Loucy (cell line): ENCODE measurements at regions not wholly inside any gene's neighbourhood (a gene's known extent, or its start where the extent isn't known, plus 50 kb on each side); places are given as distances from the start of the nearest gene placed in this dataset.

ENCODE experiments used
- H2AFZ ChIP-seq: fragments of 200-600 bp; sonication (generic); 2 replicates; pipeline ENCODE4 v1.6.0; 2016; ENCODE audit warnings: antibody characterized with exemption, mild to moderate bottlenecking, low read length, moderate library complexity
- H3F3A ChIP-seq: fragments of 200-600 bp; 2 replicates; pipeline ENCODE4 v1.6.0; 2016; ENCODE audit warnings: antibody characterized with exemption, low read depth, mild to moderate bottlenecking
- H3K27me3 ChIP-seq: fragments of 200-600 bp; sonication (generic); 2 replicates; pipeline ENCODE4 v1.6.1; 2014; ENCODE audit warnings: low read length, mild to moderate bottlenecking; ENCODE audit not compliant: insufficient read depth, poor library complexity, severe bottlenecking
- H3K36me3 ChIP-seq: fragments of 200-600 bp; sonication (generic); 2 replicates; pipeline ENCODE4 v1.6.1; 2016; ENCODE audit warnings: low read length; ENCODE audit not compliant: insufficient read depth
- H3K4me1 ChIP-seq: fragments of 200-600 bp; sonication (generic); 2 replicates; pipeline ENCODE4 v1.5.1; 2014; ENCODE audit warnings: low read length, mild to moderate bottlenecking; ENCODE audit not compliant: insufficient read depth, poor library complexity, severe bottlenecking
- H3K4me2 ChIP-seq: fragments of 200-600 bp; sonication (generic); 2 replicates; pipeline ENCODE4 v1.6.0; 2014; ENCODE audit warnings: antibody characterized with exemption, low read length, low read depth, mild to moderate bottlenecking; ENCODE audit not compliant: poor library complexity, severe bottlenecking
- H3K4me3 ChIP-seq: fragments of 200-600 bp; sonication (generic); 2 replicates; pipeline ENCODE4 v1.5.1; 2014; ENCODE audit warnings: low read length, mild to moderate bottlenecking, mixed read lengths; ENCODE audit not compliant: poor library complexity, severe bottlenecking
- H3K79me2 ChIP-seq: fragments of 200-600 bp; sonication (generic); 2 replicates; pipeline ENCODE4 v1.6.1; 2014; ENCODE audit warnings: low read length; ENCODE audit not compliant: insufficient read depth
- H3K9ac ChIP-seq: fragments of 200-600 bp; sonication (generic); 2 replicates; pipeline ENCODE4 v1.6.0; 2014; ENCODE audit warnings: mild to moderate bottlenecking, low read depth, low read length, moderate library complexity; ENCODE audit not compliant: poor library complexity, severe bottlenecking
- H3K9me2 ChIP-seq: fragments of 200-600 bp; sonication (generic); replicated peaks from 2 replicates; pipeline ENCODE4 v1.6.1; 2016; ENCODE audit warnings: low read depth, low read length, mixed read lengths
- H3K9me3 ChIP-seq: fragments of 200-600 bp; sonication (generic); 2 replicates; pipeline ENCODE4 v1.6.1; 2014; ENCODE audit warnings: mild to moderate bottlenecking, antibody characterized with exemption, low read length, low read depth; ENCODE audit not compliant: insufficient read depth
- H4K20me1 ChIP-seq: fragments of 200-600 bp; sonication (generic); 2 replicates; pipeline ENCODE4 v1.6.0; 2014; ENCODE audit warnings: antibody characterized with exemption, low read length, mild to moderate bottlenecking; ENCODE audit not compliant: insufficient read depth, poor library complexity, severe bottlenecking
- CTCF ChIP-seq: fragments of 200-600 bp; sonication (generic); conservative IDR thresholded peaks from 2 replicates; pipeline ENCODE4 v1.5.1; 2014; ENCODE audit warnings: mild to moderate bottlenecking, antibody characterized with exemption, low read length
- EZH2phosphoT487 ChIP-seq: fragments of 200-600 bp; IDR thresholded peaks from 2 replicates; pipeline ENCODE4 v1.6.1; 2018; ENCODE audit warnings: antibody characterized with exemption, mild to moderate bottlenecking, moderate library complexity, borderline replicate concordance

GRCh38 chr3:117131259-117131658 is 421.7 kb downstream of the TUSC7 start:
- Histone ChIP-seq H2AFZ (no peak overlapping the region), H3K4me1 (no peaks in the 10 kb centered on the region), H3K9me3 (no peaks in the 10 kb centered on the region), H3K4me3 (no peak overlapping the region), H3K9me2 (no peaks in the 10 kb centered on the region), H3K36me3 (no peaks in the 10 kb centered on the region), H3K79me2 (no peaks in the 10 kb centered on the region), H3F3A (no peaks in the 10 kb centered on the region), H3K9ac (no peak overlapping the region), H3K27me3 (no peaks in the 10 kb centered on the region), H3K4me2 (no peak overlapping the region), H4K20me1 (no peaks in the 10 kb centered on the region)
- TF ChIP-seq EZH2phosphoT487 (no peak), CTCF (no peak)

GRCh38 chr3:117133066-117133465 is 423.5 kb downstream of the TUSC7 start:
- H3K79me2 ChIP-seq, result no peaks in the 10 kb centered on the region
- no peak overlapping the region for H2AFZ ChIP-seq
- H3K36me3 ChIP-seq, result no peaks in the 10 kb centered on the region
- no peak overlapping the region for H3K9ac ChIP-seq
- no peaks in the 10 kb centered on the region for H4K20me1 ChIP-seq
- H3K4me1 ChIP-seq, result no peaks in the 10 kb centered on the region
- no peaks in the 10 kb centered on the region for H3K27me3 ChIP-seq
- H3K4me3 ChIP-seq, result no peak overlapping the region
- H3F3A ChIP-seq, result no peaks in the 10 kb centered on the region
- no peaks in the 10 kb centered on the region for H3K9me3 ChIP-seq
- H3K4me2 ChIP-seq, result no peak overlapping the region
- TF ChIP-seq EZH2phosphoT487, result no peak
- TF ChIP-seq CTCF, result no peak
- no peaks in the 10 kb centered on the region for H3K9me2 ChIP-seq

GRCh38 chr3:117135207-117135606 is 425.6 kb downstream of the TUSC7 start:
- no peaks in the 10 kb centered on the region for H3K9me3 ChIP-seq

More at GRCh38 chr3:117135207-117135606, 425.6 kb downstream of the TUSC7 start:
- H3K79me2 ChIP-seq, result no peaks in the 10 kb centered on the region
- no peak overlapping the region for H3K4me3 ChIP-seq
- no peak overlapping the region for H3K4me2 ChIP-seq
- no peaks in the 10 kb centered on the region for H3K9me2 ChIP-seq
- no peak overlapping the region for H3K9ac ChIP-seq
- H3K36me3 ChIP-seq, result no peaks in the 10 kb centered on the region
- TF ChIP-seq CTCF, result no peak
- no peak for TF ChIP-seq EZH2phosphoT487
- H3F3A ChIP-seq, result no peaks in the 10 kb centered on the region
- H4K20me1 ChIP-seq, result no peaks in the 10 kb centered on the region
- no peak overlapping the region for H2AFZ ChIP-seq
- no peaks in the 10 kb centered on the region for H3K4me1 ChIP-seq
- no peaks in the 10 kb centered on the region for H3K27me3 ChIP-seq
